ENCODE measurements at regions not wholly inside any gene's neighbourhood (a gene's known extent, or its start where the extent isn't known, plus 50 kb on each side); places are given as distances from the start of the nearest gene placed in this dataset.

DNA sequence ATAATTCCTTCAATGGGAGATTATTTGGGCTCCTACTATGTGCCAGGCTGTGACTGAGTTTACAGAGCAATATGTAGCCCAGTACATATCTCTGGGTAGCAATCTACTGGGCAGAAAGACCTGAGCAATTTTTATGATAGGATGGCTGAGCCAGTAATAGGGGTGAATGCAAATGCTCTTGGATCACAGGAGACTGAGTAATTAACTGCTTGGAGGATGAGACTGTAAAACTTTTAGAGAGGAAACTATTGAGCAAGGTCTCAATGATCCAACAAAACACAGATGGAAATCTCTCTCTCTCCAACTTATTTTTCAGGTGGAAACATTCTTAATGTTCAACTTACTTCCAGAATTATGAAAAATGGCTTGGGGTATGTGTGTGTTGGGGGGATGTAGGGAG is 402.2 kb downstream of the AEBP2 start:
- POLR2A ChIA-PET, result no interaction called here

DNA sequence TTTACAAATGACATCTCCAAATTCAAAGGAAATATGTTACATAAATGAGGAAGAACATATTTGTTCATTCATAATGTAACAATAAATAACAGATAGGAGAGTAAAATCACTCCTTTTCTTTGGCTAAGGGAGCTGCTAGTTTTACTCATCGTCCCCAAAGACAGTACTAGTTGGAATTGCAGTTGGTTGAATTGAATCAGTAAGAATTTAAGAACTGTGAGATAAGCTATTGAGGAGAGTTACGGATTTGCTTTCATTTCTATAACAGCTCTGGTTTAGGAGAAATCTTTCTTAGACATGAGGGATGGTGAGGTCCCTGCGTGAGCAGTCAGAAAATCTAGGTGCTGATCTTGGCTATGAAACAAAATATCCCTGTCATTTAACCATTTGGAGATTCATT is 402.8 kb downstream of the AEBP2 start:
- DNase-seq (no peak), ATAC-seq (no peak)
- Mint-ChIP-seq H3K27me3 (no peaks in the 10 kb centered on the region), H3K4me3 (no peak overlapping the region), H3K27ac (no peak overlapping the region), H3K4me1 (peaks cover under 1% of the 10 kb centered on the region), H3K36me3 (ENCODE audit: low read depth) (no peaks in the 10 kb centered on the region), H3K9me3 (ENCODE audit: low read depth) (no peaks in the 10 kb centered on the region)
- intact Hi-C loops (cut with DNase I, micrococcal nuclease), result no loop called here
- POLR2A ChIA-PET, result no interaction called here
- CTCF ChIA-PET, result no interaction called here

More for the DNA sequence above, 402.2 kb downstream of the AEBP2 start:
- Mint-ChIP-seq H3K27me3 (no peaks in the 10 kb centered on the region), H3K4me1 (no peaks in the 10 kb centered on the region), H3K27ac (no peak overlapping the region), H3K36me3 (ENCODE audit: low read depth) (no peaks in the 10 kb centered on the region), H3K9me3 (ENCODE audit: low read depth) (no peaks in the 10 kb centered on the region), H3K4me3 (no peak overlapping the region)
- intact Hi-C loops (cut with DNase I, micrococcal nuclease), result no loop called here
- CTCF ChIA-PET, result no interaction called here
- ATAC-seq (no peak), DNase-seq (no peak)

DNA sequence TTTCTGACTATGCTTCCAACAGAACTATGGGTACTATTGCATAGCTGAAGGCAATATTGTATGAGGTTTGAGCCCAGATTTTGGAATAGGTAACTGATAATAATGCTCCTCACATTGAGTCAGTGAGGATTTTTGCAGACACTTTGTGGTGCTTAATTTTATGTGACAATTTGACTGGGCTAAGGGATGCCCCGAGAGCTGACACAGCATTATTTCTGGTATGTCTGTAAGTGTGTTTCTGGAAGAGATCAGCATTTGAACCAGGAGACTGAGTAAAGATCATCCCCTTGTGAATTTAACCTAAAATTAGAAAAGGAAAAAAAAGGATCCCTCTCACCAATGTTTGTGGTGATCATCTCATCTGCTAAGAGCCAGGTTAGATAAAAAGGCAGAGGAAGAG is 404.9 kb downstream of the AEBP2 start:
- Mint-ChIP-seq H3K4me3 (no peak overlapping the region), H3K36me3 (ENCODE audit: low read depth) (no peaks in the 10 kb centered on the region), H3K9me3 (ENCODE audit: low read depth) (no peaks in the 10 kb centered on the region), H3K4me1 (peaks cover 11% of the 10 kb centered on the region), H3K27ac (no peak overlapping the region), H3K27me3 (no peaks in the 10 kb centered on the region)
- no peak for DNase-seq
- POLR2A ChIA-PET, result no interaction called here
- CTCF ChIA-PET, result no interaction called here
- intact Hi-C loops (cut with DNase I, micrococcal nuclease), result no loop called here
- ATAC-seq, result no peak

DNA sequence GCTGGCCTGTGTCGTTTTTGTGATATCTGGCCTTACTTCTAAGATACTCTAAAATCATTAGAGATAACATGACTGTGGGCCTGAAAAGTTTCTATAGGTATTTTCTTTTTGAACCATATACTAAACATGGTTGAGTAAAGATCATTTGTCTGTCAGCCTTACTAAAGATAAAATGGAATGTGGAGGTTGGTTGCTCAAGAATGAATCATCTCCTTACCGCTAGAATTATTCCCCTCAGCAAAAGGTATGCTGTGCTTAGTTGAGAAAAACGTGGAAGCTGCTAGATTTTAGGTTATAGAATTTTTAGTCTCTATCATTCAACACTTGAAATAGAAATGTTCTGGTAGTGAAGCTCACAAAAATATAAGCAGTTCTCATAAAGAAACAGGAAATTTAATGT is 407.3 kb downstream of the AEBP2 start:
- Mint-ChIP-seq H3K27me3 (no peaks in the 10 kb centered on the region), H3K27ac (no peak overlapping the region), H3K36me3 (ENCODE audit: low read depth) (no peaks in the 10 kb centered on the region), H3K4me1 (peaks cover 17% of the 10 kb centered on the region), H3K4me3 (no peak overlapping the region), H3K9me3 (ENCODE audit: low read depth) (no peaks in the 10 kb centered on the region)
- POLR2A ChIA-PET, result no interaction called here
- CTCF ChIA-PET, result interaction anchor here (0.7 to 0.9 kb wide), 2 partner anchors 13 to 27 kb away, joined by 3 to 4 read pairs; no protein-coding TSS in a partner anchor
- DNase-seq, result no peak
- ATAC-seq, result no peak
- intact Hi-C loops (cut with DNase I, micrococcal nuclease), result no loop called here

DNA sequence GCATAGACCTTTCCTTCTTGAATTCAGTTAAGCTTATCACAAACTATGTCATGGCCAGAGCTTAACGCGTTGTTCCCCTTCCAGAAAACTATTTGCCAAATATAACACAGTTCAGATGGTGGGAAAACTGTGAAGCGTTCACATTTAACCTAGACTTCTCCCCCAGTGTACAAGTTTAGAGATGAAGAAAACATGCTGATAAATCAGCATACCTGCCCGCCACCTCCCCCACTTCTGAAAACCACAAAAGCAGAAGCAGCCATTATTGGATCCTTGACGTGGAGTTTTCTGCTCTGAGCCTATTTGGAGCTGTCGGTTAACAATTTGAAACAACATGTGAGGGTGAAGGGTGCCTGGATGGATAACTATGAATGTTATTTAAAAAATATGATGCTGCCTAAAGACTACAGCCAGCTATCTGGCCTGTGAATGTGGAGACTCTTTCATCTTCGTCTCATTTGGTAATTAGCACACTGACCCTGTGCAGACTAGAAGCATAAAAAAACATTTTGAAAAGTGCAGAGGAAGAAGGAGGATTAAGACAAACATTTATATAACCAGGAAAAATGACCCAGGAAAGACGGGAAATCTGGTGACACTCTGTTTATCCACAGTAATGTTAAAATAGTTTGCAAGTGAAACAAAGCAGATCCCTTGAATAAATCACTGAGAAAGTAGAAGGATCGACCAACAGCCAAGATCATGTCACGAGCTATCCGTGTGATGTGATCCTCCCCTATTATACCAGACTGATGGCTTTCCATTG is 408.2 kb downstream of the AEBP2 start:
- ChIA-PET CTCF (interaction anchor here (0.7 to 0.9 kb wide), 2 partner anchors 14 to 28 kb away, joined by 3 to 4 read pairs; no protein-coding TSS in a partner anchor), POLR2A (no interaction called here)
- ATAC-seq (no peak), DNase-seq (no peak)
- Mint-ChIP-seq H3K4me3 (no peak overlapping the region), H3K27me3 (no peaks in the 10 kb centered on the region), H3K4me1 (peaks cover 17% of the 10 kb centered on the region), H3K27ac (no peak overlapping the region), H3K36me3 (ENCODE audit: low read depth) (no peaks in the 10 kb centered on the region), H3K9me3 (ENCODE audit: low read depth) (no peaks in the 10 kb centered on the region)
- intact Hi-C loops (cut with DNase I, micrococcal nuclease), result no loop called here

- no peak overlapping the region for H3K27ac Mint-ChIP-seq
- no peak for DNase-seq
- no peak for ATAC-seq
- intact Hi-C loops (cut with DNase I, micrococcal nuclease), result no loop called here
- peaks cover 17% of the 10 kb centered on the region for H3K4me1 Mint-ChIP-seq
- ChIA-PET CTCF (no interaction called here), POLR2A (no interaction called here)
- H3K9me3 Mint-ChIP-seq (ENCODE audit: low read depth), result no peaks in the 10 kb centered on the region
- H3K27me3 Mint-ChIP-seq, result no peaks in the 10 kb centered on the region
- H3K36me3 Mint-ChIP-seq (ENCODE audit: low read depth), result no peaks in the 10 kb centered on the region
- H3K4me3 Mint-ChIP-seq, result no peak overlapping the region
These were observed 409.1 kb downstream of the AEBP2 start for GRCh38 chr12:19848421-19848820.

DNA sequence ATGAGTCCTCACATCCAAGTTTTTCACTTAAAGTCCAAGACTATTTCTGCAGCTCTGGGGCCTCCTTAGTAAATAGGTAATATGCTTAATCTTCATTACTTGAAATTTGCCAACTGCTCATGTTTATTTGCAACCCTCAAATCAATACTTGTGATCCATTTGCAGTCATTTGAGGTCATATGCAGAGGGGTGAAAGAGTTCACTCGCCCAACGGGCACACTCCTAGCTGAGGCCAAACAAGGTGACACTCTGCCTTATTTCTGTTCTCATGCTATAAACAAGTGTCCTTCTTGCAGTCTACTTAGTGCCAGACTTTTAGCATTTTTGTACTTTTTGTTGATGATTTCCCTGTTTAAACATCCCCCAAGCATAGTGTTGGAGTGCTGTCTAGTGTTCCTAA is 409.9 kb downstream of the AEBP2 start:
- intact Hi-C loops (cut with DNase I, micrococcal nuclease), result no loop called here
- Mint-ChIP-seq H3K4me1 (peaks cover 17% of the 10 kb centered on the region), H3K9me3 (ENCODE audit: low read depth) (no peaks in the 10 kb centered on the region), H3K27me3 (no peaks in the 10 kb centered on the region), H3K4me3 (no peak overlapping the region), H3K36me3 (ENCODE audit: low read depth) (no peaks in the 10 kb centered on the region), H3K27ac (no peak overlapping the region)
- ATAC-seq, result no peak
- no peak for DNase-seq
- CTCF ChIA-PET, result no interaction called here
- POLR2A ChIA-PET, result no interaction called here

GRCh38 chr12:19850346-19851065 is 411.2 kb downstream of the AEBP2 start:
- Mint-ChIP-seq H3K4me3 (no peak overlapping the region), H3K4me1 (peaks cover 17% of the 10 kb centered on the region), H3K27me3 (no peaks in the 10 kb centered on the region), H3K27ac (no peak overlapping the region), H3K36me3 (ENCODE audit: low read depth) (no peaks in the 10 kb centered on the region), H3K9me3 (ENCODE audit: low read depth) (no peaks in the 10 kb centered on the region)
- no peak for ATAC-seq
- POLR2A ChIA-PET, result no interaction called here
- CTCF ChIA-PET, result no interaction called here
- intact Hi-C loops (cut with DNase I, micrococcal nuclease), result no loop called here
- DNase-seq, result no peak

GRCh38 chr12:19852100-19852855 is 413.0 kb downstream of the AEBP2 start:
- H3K9me3 Mint-ChIP-seq (ENCODE audit: low read depth), result peaks cover 1% of the 10 kb centered on the region
- DNase-seq, result no peak
- H3K4me3 Mint-ChIP-seq, result no peak overlapping the region
- H3K27me3 Mint-ChIP-seq, result peaks cover 7% of the 10 kb centered on the region
- POLR2A ChIA-PET, result no interaction called here
- peaks cover 15% of the 10 kb centered on the region for H3K4me1 Mint-ChIP-seq
- intact Hi-C loops (cut with DNase I, micrococcal nuclease), result no loop called here
- H3K27ac Mint-ChIP-seq, result no peak overlapping the region
- ATAC-seq, result no peak
- CTCF ChIA-PET, result no interaction called here
- no peaks in the 10 kb centered on the region for H3K36me3 Mint-ChIP-seq (ENCODE audit: low read depth)

DNA sequence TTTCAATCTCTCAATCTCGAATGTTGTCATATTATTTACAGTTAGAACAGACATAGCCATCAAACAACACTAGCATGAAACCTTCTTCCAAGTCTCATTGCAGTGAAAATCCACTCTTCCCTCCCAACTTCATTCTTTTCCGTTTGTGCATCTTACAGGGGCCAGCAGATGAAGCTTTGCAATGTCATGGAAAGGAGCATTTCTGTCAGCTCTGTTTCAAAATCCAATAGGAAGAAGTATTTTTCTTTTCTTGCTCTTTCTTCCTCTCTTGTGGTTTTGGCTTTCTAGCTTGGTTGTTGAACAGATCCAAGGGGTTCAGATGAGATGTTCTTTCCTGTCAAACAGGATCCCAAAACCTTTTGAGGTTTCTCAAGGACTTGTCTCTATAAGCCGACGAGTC is 416.6 kb downstream of the AEBP2 start:
- ChIA-PET CTCF (no interaction called here), POLR2A (no interaction called here)
- Mint-ChIP-seq H3K36me3 (ENCODE audit: low read depth) (no peaks in the 10 kb centered on the region), H3K27me3 (peaks cover 7% of the 10 kb centered on the region), H3K4me3 (no peak overlapping the region), H3K9me3 (ENCODE audit: low read depth) (peaks cover 1% of the 10 kb centered on the region), H3K4me1 (peaks cover 2% of the 10 kb centered on the region), H3K27ac (no peak overlapping the region)
- no peak for DNase-seq
- intact Hi-C loops (cut with DNase I, micrococcal nuclease), result no loop called here
- no peak for ATAC-seq

- CTCF ChIA-PET, result no interaction called here
- no peak for ATAC-seq
- H3K27ac Mint-ChIP-seq, result no peak overlapping the region
- H3K9me3 Mint-ChIP-seq (ENCODE audit: low read depth), result peaks cover 1% of the 10 kb centered on the region
- POLR2A ChIA-PET, result no interaction called here
- intact Hi-C loops (cut with DNase I, micrococcal nuclease), result no loop called here
- H3K4me1 Mint-ChIP-seq, result no peaks in the 10 kb centered on the region
- no peak for DNase-seq
- H3K36me3 Mint-ChIP-seq (ENCODE audit: low read depth), result no peaks in the 10 kb centered on the region
- H3K27me3 Mint-ChIP-seq, result peaks cover 7% of the 10 kb centered on the region
- H3K4me3 Mint-ChIP-seq, result no peak overlapping the region
These were observed 417.1 kb downstream of the AEBP2 start for GRCh38 chr12:19856389-19856788.

- H3K36me3 Mint-ChIP-seq (ENCODE audit: low read depth), result no peaks in the 10 kb centered on the region
- peaks cover 1% of the 10 kb centered on the region for H3K9me3 Mint-ChIP-seq (ENCODE audit: low read depth)
- DNase-seq, result no peak
- ChIA-PET CTCF (interaction anchor here (0.7 kb wide), 1 partner anchor 12 kb away, joined by 3 read pairs; no protein-coding TSS in a partner anchor), POLR2A (no interaction called here)
- H3K4me1 Mint-ChIP-seq, result no peaks in the 10 kb centered on the region
- H3K4me3 Mint-ChIP-seq, result no peak overlapping the region
- H3K27ac Mint-ChIP-seq, result no peak overlapping the region
- H3K27me3 Mint-ChIP-seq, result peaks cover 7% of the 10 kb centered on the region
- no peak for ATAC-seq
- intact Hi-C loops (cut with DNase I, micrococcal nuclease), result no loop called here
These were observed 417.9 kb downstream of the AEBP2 start for GRCh38 chr12:19857204-19857603.

Data from activated CD4-positive, alpha-beta T cell treated with anti-CD3 and anti-CD28 coated beads for 36 hours (primary cell).